Uterus (tissue), 2 donors: ENCODE measurements at regions not wholly inside any gene's neighbourhood (a gene's known extent, or its start where the extent isn't known, plus 50 kb on each side); places are given as distances from the start of the nearest gene placed in this dataset.

ENCODE experiments used
- CTCF ChIP-seq, 4 experiments: fragments of 200-600 bp in 2 of 4; fragments of 450-650 bp in 2 of 4; sonication (generic) in 2 of 4; IDR thresholded peaks; one replicate each; pipeline ENCODE4 v1.5.1; 2016 to 2019; ENCODE audit warnings: antibody characterized with exemption in 4 of 4, mild to moderate bottlenecking in 2 of 4, moderate library complexity in 1 of 4
- POLR2A ChIP-seq, 2 donors: fragments of 450-650 bp; IDR thresholded peaks; one replicate each; pipeline ENCODE4 v1.6.1; 2016; ENCODE audit warnings: antibody characterized with exemption in 2 of 2, mild to moderate bottlenecking in 1 of 2, moderate library complexity in 1 of 2

- TF ChIP-seq CTCF (IDR thresholded peaks at IDR 0.05) (no peak), POLR2A (IDR thresholded peaks at IDR 0.05) (no peak)
These were observed 79.8 kb downstream of the CCNG2 start for GRCh38 chr4:77236806-77237205.
